Epithelial cell of proximal tubule (primary cell): ENCODE measurements at regions not wholly inside any gene's neighbourhood (a gene's known extent, or its start where the extent isn't known, plus 50 kb on each side); places are given as distances from the start of the nearest gene placed in this dataset.

Source experiments
- DNase-seq: peaks from one replicate; pipeline ENCODE4 v3.0.0-alpha.2; 2011; ENCODE audit warnings: low read depth
- H3K4me3 ChIP-seq: 2 replicates; pipeline ENCODE4 v1.5.1; 2011; ENCODE audit warnings: low read depth, mild to moderate bottlenecking, low read length
- TF ChIP-seq, protein P1 (sequence below): conservative IDR thresholded peaks from 2 replicates; pipeline ENCODE4 v1.5.1; 2012; ENCODE audit warnings: low read depth, mild to moderate bottlenecking, low read length

DNA sequence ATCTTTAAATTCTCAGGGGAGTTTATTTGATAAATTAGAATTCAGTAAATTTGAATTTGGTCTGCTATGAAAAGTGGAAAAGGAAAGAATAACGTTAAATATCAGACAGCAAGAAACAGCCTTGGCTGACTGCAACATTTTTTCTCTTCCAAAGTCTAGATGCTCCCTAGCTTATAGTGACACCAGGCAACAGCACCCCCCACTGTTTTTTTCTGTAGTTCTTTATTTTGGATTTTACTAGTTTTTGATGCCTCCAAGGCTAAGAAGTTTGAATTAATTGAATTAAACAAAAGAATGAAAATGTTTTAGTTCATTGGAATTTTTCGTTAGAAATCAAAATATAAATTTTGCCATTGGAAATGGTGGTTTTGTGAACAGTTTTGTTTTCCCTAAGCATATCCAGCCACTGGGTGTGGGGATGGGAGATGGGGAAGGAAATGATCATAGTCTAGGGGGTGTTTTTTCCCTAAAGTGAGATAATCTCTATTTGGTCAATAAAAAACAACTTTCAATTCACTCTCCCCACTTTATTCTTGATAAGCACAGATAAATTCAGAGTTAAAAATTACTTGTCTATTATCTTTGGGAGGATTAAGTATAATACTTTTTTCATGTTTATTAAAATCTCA lies 199.3 kb upstream of the CD180 start:
- TF ChIP-seq, protein P1, sequence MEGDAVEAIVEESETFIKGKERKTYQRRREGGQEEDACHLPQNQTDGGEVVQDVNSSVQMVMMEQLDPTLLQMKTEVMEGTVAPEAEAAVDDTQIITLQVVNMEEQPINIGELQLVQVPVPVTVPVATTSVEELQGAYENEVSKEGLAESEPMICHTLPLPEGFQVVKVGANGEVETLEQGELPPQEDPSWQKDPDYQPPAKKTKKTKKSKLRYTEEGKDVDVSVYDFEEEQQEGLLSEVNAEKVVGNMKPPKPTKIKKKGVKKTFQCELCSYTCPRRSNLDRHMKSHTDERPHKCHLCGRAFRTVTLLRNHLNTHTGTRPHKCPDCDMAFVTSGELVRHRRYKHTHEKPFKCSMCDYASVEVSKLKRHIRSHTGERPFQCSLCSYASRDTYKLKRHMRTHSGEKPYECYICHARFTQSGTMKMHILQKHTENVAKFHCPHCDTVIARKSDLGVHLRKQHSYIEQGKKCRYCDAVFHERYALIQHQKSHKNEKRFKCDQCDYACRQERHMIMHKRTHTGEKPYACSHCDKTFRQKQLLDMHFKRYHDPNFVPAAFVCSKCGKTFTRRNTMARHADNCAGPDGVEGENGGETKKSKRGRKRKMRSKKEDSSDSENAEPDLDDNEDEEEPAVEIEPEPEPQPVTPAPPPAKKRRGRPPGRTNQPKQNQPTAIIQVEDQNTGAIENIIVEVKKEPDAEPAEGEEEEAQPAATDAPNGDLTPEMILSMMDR = peak; percentile 21
- DNase-seq = no peak

DNA sequence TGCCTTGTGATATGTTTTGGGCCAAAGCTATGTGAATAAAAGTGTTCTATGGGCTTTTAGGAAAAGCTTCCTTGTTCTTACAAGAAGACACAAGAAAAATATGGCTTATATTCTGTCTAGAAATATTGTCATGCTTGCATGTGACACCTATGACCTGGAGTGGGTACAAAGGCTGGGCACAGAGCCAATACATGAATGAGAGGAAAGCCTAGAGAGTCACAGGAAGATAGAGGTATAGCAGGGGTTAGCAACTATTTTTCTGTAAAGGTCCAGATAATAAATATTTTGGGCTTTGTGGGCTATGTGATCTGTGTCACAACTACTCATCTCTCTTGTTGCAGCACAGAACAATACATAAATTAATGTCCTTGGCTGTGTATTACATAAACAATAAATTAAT lies 196.6 kb upstream of the CD180 start:
- TF ChIP-seq, protein P1 = no peak
- no peak overlapping the region for H3K4me3 ChIP-seq
- DNase-seq = no peak

More for the DNA sequence above, 199.3 kb upstream of the CD180 start:
- H3K4me3 ChIP-seq = no peak overlapping the region

DNA sequence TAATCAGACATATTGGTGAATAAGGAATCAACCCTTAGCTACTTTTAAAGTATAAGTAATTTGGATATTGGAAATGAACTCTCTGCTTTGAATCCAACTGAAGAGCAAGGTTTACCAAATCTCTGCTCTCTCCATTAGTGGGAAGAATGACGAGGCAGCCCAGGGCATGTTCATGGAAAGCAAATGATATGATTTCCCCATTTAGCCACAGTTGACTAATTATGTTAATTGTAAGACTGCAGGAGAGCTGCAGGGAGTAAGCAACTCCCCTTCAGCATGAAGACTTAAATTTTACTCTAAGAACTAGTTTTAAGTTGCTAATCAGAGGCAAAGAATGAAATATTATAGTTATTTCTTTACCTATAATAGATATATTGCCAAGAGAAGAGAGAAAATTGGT lies 194.3 kb upstream of the CD180 start:
- no peak for DNase-seq
- no peak overlapping the region for H3K4me3 ChIP-seq
- TF ChIP-seq, protein P1 = no peak

DNA sequence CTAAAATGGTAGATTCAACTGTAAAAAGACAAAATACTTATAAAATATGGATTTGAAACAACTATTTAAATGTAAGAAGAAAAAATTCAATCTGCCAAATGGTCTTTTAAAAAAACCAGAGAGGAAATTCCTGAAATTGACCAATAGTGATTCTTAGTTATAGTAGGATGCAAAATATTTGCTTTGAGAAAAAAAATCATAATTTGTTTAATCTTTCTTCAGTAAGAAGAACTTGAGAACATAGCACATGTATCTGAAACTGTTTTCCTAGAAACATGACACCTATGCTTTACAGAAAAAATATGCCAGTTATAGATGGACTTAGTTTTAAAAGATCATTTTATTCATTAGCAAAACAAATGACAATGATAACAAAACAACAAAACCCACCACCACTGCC lies 186.9 kb upstream of the CD180 start:
- H3K4me3 ChIP-seq = no peak overlapping the region
- TF ChIP-seq, protein P1 = no peak
- DNase-seq = no peak

DNA sequence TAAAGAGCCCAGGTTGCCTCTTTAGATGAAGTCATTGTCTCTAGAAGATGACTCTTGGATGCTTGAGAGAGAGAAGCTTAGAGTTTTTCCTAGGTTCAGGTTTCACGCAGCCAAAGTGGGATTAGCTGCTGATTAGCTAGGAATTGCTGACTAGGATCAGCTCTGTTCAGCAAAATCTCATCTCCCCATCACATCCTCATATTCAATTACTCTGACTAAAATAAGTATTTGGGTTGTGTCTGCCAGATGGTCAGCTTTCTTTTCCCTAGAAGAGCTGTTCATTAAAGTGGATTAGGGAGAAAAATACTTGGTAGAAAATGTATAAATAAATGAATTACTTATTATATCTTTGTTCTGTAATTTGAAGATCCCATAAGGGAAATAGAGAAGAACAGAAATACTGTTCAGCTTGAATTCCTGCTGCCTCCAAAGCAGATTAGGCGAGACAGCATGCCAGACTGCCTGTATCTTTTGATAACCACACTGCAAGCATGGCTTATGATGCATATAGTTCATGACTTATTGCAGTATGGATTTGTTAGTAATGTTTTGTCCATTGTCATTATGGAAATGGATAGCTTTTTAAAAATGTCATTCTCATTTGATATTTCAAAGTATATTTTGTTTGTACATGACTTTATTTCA lies 184.8 kb upstream of the CD180 start:
- TF ChIP-seq, protein P1 = no peak
- no peak overlapping the region for H3K4me3 ChIP-seq
- no peak for DNase-seq

DNA sequence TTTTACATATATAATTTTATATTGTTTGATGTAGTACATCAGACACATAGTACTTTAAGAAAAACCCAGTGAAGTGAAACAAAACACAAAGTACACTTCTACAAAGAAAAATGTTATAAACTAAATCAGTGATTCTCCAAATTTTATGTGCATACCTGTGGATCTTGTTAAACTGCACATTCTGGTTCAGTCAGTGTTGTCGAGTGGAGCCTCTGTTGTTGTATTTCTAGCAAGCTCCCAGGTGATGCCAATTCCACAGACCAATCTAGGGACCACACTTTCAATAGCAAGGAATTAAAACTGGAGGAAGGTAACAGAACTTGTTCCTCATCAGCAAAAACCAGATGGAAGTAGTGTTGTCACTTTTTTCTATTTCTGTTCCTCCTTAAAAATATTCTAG lies 183.8 kb upstream of the CD180 start:
- DNase-seq = no peak
- H3K4me3 ChIP-seq = no peak overlapping the region
- TF ChIP-seq, protein P1 = no peak

DNA sequence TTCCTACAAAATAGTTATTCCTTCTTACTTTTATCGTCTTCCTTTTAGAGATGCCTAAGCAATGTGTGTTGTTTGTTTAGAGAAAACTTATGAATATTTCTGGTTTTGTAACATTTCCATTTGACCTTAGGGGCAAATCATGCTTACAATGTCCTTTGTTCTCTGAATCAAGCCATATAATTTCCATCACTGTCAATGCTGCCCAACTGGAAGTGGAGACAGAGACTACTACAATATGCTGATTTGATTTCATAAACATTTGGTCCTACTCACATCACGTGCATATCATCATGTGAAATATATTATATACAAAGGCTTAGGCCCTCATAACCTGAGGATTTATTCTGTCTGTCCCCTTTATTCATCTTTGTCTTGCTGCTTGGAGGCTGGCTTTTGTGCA lies 183.2 kb upstream of the CD180 start:
- no peak overlapping the region for H3K4me3 ChIP-seq
- no peak for DNase-seq
- TF ChIP-seq, protein P1 = no peak
